ENCODE measurements at regions not wholly inside any gene's neighbourhood (a gene's known extent, or its start where the extent isn't known, plus 50 kb on each side); places are given as distances from the start of the nearest gene placed in this dataset.
"Not testable (repeated sequence)": the region's sequence is repeated elsewhere in the genome, so short reads cannot be mapped to it uniquely, and the experiment has no call there.

DNA sequence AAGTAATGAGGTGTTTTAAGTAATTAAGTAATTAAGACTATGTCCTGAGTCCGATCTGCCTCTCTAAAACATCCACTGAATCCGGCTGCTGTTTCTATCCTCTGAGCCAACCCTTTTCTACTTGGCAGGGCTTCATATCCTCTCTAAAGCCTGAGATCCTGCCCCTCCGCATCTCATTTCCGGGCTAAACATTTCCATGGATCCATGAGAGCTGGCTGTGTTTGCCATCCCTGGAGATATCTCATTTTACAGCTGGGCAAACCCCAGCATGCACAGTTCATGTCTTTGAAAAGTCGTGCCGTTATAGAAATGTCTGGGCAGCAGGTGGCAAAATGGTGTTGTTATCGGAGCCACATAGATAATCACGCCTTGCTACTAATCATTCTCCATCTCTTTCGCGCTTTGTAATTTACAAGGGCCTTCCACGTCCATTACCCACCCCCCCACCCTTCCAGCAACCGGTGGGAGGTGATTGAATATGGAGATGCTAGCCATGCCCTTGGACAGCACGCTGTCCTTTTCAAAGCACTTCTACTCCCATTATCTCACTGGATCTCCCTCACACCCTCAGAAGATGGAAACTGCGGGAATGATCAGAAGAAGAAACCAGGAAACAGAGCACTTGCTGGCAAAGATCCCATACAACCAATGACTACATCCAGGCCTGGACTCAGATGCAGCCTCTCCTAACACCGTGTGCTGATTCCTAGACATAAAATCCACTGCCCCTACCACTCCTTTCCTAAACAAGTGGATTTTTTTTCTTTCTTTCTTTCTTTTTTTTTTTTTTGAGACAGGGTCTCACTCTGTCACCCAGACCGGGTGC is 1189.2 kb downstream of the TYW1 start:
- H3K9me3 Mint-ChIP-seq: peaks cover 3 to 12% of the 10 kb centered on the region in 2 donors
- no peaks in the 10 kb centered on the region for H3K4me1 ChIP-seq (ENCODE audit: control insufficient read depth, insufficient read depth, low read length)
- no peak overlapping the region for H3K4me3 ChIP-seq (ENCODE audit: low read length)
- TF ChIP-seq CTCF (IDR thresholded peaks at IDR 0.05): no peak
- no peaks in the 10 kb centered on the region for H3K27me3 Mint-ChIP-seq (ENCODE audit: low read depth in 2 of 2)
- intact Hi-C loops (cut with micrococcal nuclease): no loop called here
- ATAC-seq: no peak
- WGBS (ENCODE audit: insufficient coverage): 91% methylated on average over 11 of the region's 16 CpGs
- no peaks in the 10 kb centered on the region for H3K4me1 Mint-ChIP-seq
- H3K4me3 Mint-ChIP-seq: no peak overlapping the region
- peaks cover 3% of the 10 kb centered on the region for H3K9me3 ChIP-seq (ENCODE audit: control insufficient read depth, insufficient read depth, low read length)
- no peaks in the 10 kb centered on the region for H3K36me3 ChIP-seq (ENCODE audit: control insufficient read depth, insufficient read depth, low read length)
- no peaks in the 10 kb centered on the region for H3K27me3 ChIP-seq (ENCODE audit: control insufficient read depth, insufficient read depth, low read length)
- no peak overlapping the region for H3K27ac ChIP-seq (ENCODE audit: low read length)
- H3K36me3 Mint-ChIP-seq: no peaks in the 10 kb centered on the region
- no peak overlapping the region for H3K27ac Mint-ChIP-seq
- no peak for DNase-seq

- H3K27me3 Mint-ChIP-seq (ENCODE audit: low read depth in 2 of 2): no peaks in the 10 kb centered on the region
- peaks cover 0 to 14% of the 10 kb centered on the region in 2 donors for H3K9me3 Mint-ChIP-seq
Measured at GRCh38 chr7:68187532-68187931, 1190.9 kb downstream of the TYW1 start.

DNA sequence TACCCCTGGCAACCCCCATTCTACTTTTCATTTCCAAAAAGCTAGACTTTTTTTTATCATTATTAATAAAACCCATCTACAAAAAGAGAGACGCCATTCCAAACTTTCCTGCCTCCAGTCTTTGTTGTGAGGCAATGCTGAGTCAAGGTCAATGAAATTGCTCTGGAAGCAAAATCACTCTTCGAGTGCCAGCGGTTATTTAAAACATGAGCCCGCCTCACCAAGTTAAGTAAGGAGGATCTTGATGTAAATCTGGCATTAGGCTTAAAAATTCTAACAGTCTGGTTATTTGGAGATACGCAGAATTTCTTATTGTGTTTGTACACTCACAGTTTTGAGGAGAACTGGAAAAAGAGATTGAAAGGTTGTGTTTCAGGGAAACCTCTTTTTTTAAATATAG is 1196.3 kb downstream of the TYW1 start:
- intact Hi-C loops (cut with micrococcal nuclease): no loop called here
- no peak for ATAC-seq
- Histone ChIP-seq H3K27me3 (ENCODE audit: control insufficient read depth, insufficient read depth, low read length) (no peaks in the 10 kb centered on the region), H3K27ac (ENCODE audit: low read length) (no peak overlapping the region), H3K36me3 (ENCODE audit: control insufficient read depth, insufficient read depth, low read length) (no peaks in the 10 kb centered on the region), H3K4me1 (ENCODE audit: control insufficient read depth, insufficient read depth, low read length) (no peaks in the 10 kb centered on the region), H3K9me3 (ENCODE audit: control insufficient read depth, insufficient read depth, low read length) (peaks cover 2% of the 10 kb centered on the region), H3K4me3 (ENCODE audit: low read length) (no peak overlapping the region)
- WGBS (ENCODE audit: insufficient coverage): 88% methylated on average over 5 of the region's 5 CpGs
- H3K27ac Mint-ChIP-seq: no peak overlapping the region
- H3K9me3 Mint-ChIP-seq: peaks cover 9 to 26% of the 10 kb centered on the region in 2 donors
- no peaks in the 10 kb centered on the region for H3K27me3 Mint-ChIP-seq (ENCODE audit: low read depth in 2 of 2)
- no peaks in the 10 kb centered on the region for H3K36me3 Mint-ChIP-seq
- no peak for TF ChIP-seq CTCF (IDR thresholded peaks at IDR 0.05)
- H3K4me1 Mint-ChIP-seq: no peaks in the 10 kb centered on the region
- DNase-seq: no peak
- no peak overlapping the region for H3K4me3 Mint-ChIP-seq

More at GRCh38 chr7:68187532-68187931, 1190.9 kb downstream of the TYW1 start:
- 86% methylated on average over 7 of the region's 7 CpGs for WGBS (ENCODE audit: insufficient coverage)
- H3K4me1 Mint-ChIP-seq: no peaks in the 10 kb centered on the region
- H3K4me3 ChIP-seq (ENCODE audit: low read length): no peak overlapping the region
- ATAC-seq (no peak), DNase-seq (no peak)
- no peak overlapping the region for H3K27ac ChIP-seq (ENCODE audit: low read length)
- H3K36me3 ChIP-seq (ENCODE audit: control insufficient read depth, insufficient read depth, low read length): no peaks in the 10 kb centered on the region
- intact Hi-C loops (cut with micrococcal nuclease): no loop called here
- no peaks in the 10 kb centered on the region for H3K36me3 Mint-ChIP-seq
- H3K4me1 ChIP-seq (ENCODE audit: control insufficient read depth, insufficient read depth, low read length): no peaks in the 10 kb centered on the region
- TF ChIP-seq CTCF (IDR thresholded peaks at IDR 0.05): no peak
- no peak overlapping the region for H3K27ac Mint-ChIP-seq
- H3K27me3 ChIP-seq (ENCODE audit: control insufficient read depth, insufficient read depth, low read length): no peaks in the 10 kb centered on the region
- H3K4me3 Mint-ChIP-seq: no peak overlapping the region
- H3K9me3 ChIP-seq (ENCODE audit: control insufficient read depth, insufficient read depth, low read length): peaks cover 3% of the 10 kb centered on the region

DNA sequence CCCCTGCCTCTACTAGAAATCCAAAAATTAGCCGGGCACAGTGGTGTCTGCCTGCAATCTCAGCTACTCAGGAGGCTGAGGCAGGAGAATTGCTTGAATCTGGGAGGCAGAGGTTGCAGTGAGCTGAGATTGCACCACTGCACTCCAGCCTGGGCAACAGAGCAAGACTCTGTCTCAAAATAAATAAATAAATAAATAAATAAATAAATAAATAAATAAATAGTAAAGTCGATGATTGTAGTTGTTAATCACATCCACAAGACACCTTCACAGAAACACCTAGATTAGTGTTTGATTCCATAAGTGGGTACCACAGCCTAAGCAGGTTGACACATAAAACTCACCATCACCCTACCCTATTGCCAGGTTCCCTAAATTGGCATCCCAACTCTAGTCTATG is 1199.0 kb downstream of the TYW1 start:
- H3K4me3 Mint-ChIP-seq; DNase-seq; H3K4me3 ChIP-seq (ENCODE audit: low read length); H3K27ac Mint-ChIP-seq; intact Hi-C loops (cut with micrococcal nuclease); ATAC-seq; H3K4me1 ChIP-seq (ENCODE audit: control insufficient read depth, insufficient read depth, low read length); H3K36me3 Mint-ChIP-seq; H3K36me3 ChIP-seq (ENCODE audit: control insufficient read depth, insufficient read depth, low read length); H3K9me3 ChIP-seq (ENCODE audit: control insufficient read depth, insufficient read depth, low read length); H3K27me3 Mint-ChIP-seq (ENCODE audit: low read depth in 2 of 2); H3K27me3 ChIP-seq (ENCODE audit: control insufficient read depth, insufficient read depth, low read length); H3K27ac ChIP-seq (ENCODE audit: low read length); H3K4me1 Mint-ChIP-seq: not testable (repeated sequence)
- H3K9me3 Mint-ChIP-seq: peaks cover 11 to 24% of the 10 kb centered on the region in 2 donors
- WGBS (ENCODE audit: insufficient coverage): 88% methylated on average over 1 of the region's 2 CpGs

Measured in natural killer cell (primary cell).